GM21423 (cell line): ENCODE measurements at regions not wholly inside any gene's neighbourhood (a gene's known extent, or its start where the extent isn't known, plus 50 kb on each side); places are given as distances from the start of the nearest gene placed in this dataset.
"Not testable (repeated sequence)": the region's sequence is repeated elsewhere in the genome, so short reads cannot be mapped to it uniquely, and the experiment has no call there.

Source experiments
- ATAC-seq: cut with Tn5 transposase; IDR thresholded peaks from one replicate; pipeline ENCODE4 v1.9.1; 2021; ENCODE audit warnings: mild to moderate bottlenecking, moderate library complexity; ENCODE audit not compliant: unreplicated experiment

GRCh38 chr5:6112538-6112937 lies 265.8 kb downstream of the MED10 start:
- ATAC-seq: no peak

- no peak for ATAC-seq
These were observed 266.2 kb downstream of the MED10 start for GRCh38 chr5:6112125-6112524.

GRCh38 chr5:6111131-6111530 lies 267.2 kb downstream of the MED10 start:
- no peak for ATAC-seq

GRCh38 chr5:6110441-6111005 lies 267.8 kb downstream of the MED10 start:
- no peak for ATAC-seq

GRCh38 chr5:6108981-6109825 lies 269.1 kb downstream of the MED10 start:
- no peak for ATAC-seq

- ATAC-seq: no peak
These were observed 269.9 kb downstream of the MED10 start for GRCh38 chr5:6108540-6108848.

- ATAC-seq: no peak
These were observed 270.4 kb downstream of the MED10 start for GRCh38 chr5:6107675-6108539.

GRCh38 chr5:6106756-6107155 lies 271.6 kb downstream of the MED10 start:
- no peak for ATAC-seq

- ATAC-seq: no peak
These were observed 273.0 kb downstream of the MED10 start for GRCh38 chr5:6105320-6105719.

GRCh38 chr5:6096101-6096500 lies 282.2 kb downstream of the MED10 start:
- no peak for ATAC-seq

- ATAC-seq: not testable (repeated sequence)
These were observed 284.2 kb downstream of the MED10 start for GRCh38 chr5:6094180-6094579.

- ATAC-seq: no peak
These were observed 287.5 kb downstream of the MED10 start for GRCh38 chr5:6090838-6091237.

- no peak for ATAC-seq
These were observed 288.2 kb downstream of the MED10 start for GRCh38 chr5:6090079-6090654.

GRCh38 chr5:6088706-6089105 lies 289.6 kb downstream of the MED10 start:
- ATAC-seq: no peak

- no peak for ATAC-seq
These were observed 290.8 kb downstream of the MED10 start for GRCh38 chr5:6087576-6087975.

- ATAC-seq: no peak
These were observed 291.5 kb downstream of the MED10 start for GRCh38 chr5:6086871-6087270.

- ATAC-seq: no peak
These were observed 292.9 kb downstream of the MED10 start for GRCh38 chr5:6085341-6085860.

- ATAC-seq: no peak
These were observed 293.5 kb downstream of the MED10 start for GRCh38 chr5:6084836-6085235.

GRCh38 chr5:6084376-6084775 lies 294.0 kb downstream of the MED10 start:
- no peak for ATAC-seq

GRCh38 chr5:6083311-6083978 lies 294.9 kb downstream of the MED10 start:
- ATAC-seq: no peak

- no peak for ATAC-seq
These were observed 295.7 kb downstream of the MED10 start for GRCh38 chr5:6082685-6083084.
